Liver (tissue), 8 donors: ENCODE measurements at regions not wholly inside any gene's neighbourhood (a gene's known extent, or its start where the extent isn't known, plus 50 kb on each side); places are given as distances from the start of the nearest gene placed in this dataset.
A peak's percentile ranks its signal among the peaks of the same experiment; 100 is the strongest.

ENCODE experiments used
- DNase-seq: peaks from one replicate; pipeline ENCODE4 v3.0.0-alpha.2; 2017; ENCODE audit warnings: low spot score
- H3K27ac ChIP-seq, 2 donors: one replicate each; pipeline ENCODE4 v1.7.0; 2013; ENCODE audit warnings: inconsistent platforms in 2 of 2, low read length in 2 of 2, control low read depth in 1 of 2, low read depth in 1 of 2, mild to moderate bottlenecking in 1 of 2
- H3K27me3 ChIP-seq, 4 donors: one replicate each; pipeline versions ENCODE4 v1.6.1 to v1.7.0; 2013; ENCODE audit warnings: low read length in 3 of 4, inconsistent platforms in 1 of 4, mild to moderate bottlenecking in 1 of 4, moderate library complexity in 1 of 4; ENCODE audit not compliant: control insufficient read depth in 4 of 4, insufficient read depth in 4 of 4
- H3K36me3 ChIP-seq, 4 donors: one replicate each; pipeline versions ENCODE4 v1.6.1 to v1.7.0; 2013; ENCODE audit warnings: low read length in 3 of 4, mild to moderate bottlenecking in 3 of 4, low read depth in 1 of 4, moderate library complexity in 1 of 4; ENCODE audit not compliant: control insufficient read depth in 4 of 4, insufficient read depth in 3 of 4
- H3K4me1 ChIP-seq, 4 donors: one replicate each; pipeline versions ENCODE4 v1.6.1 to v1.7.0; 2013; ENCODE audit warnings: low read length in 3 of 4, mild to moderate bottlenecking in 3 of 4, moderate library complexity in 1 of 4; ENCODE audit not compliant: control insufficient read depth in 4 of 4, insufficient read depth in 4 of 4
- H3K4me3 ChIP-seq, 3 donors: one replicate each; pipeline versions ENCODE4 v1.6.1 to v1.7.0; 2013; ENCODE audit warnings: low read length in 3 of 3, control low read depth in 1 of 3, low read depth in 1 of 3, mild to moderate bottlenecking in 1 of 3
- H3K9ac ChIP-seq, 2 donors: one replicate each; pipeline ENCODE4 v1.7.0; 2013; ENCODE audit warnings: low read length in 2 of 2, mild to moderate bottlenecking in 2 of 2, moderate library complexity in 2 of 2, control low read depth in 1 of 2, low read depth in 1 of 2
- H3K9me3 ChIP-seq, 4 donors: one replicate each; pipeline versions ENCODE4 v1.6.1 to v1.7.0; 2013; ENCODE audit warnings: low read length in 3 of 4; ENCODE audit not compliant: control insufficient read depth in 4 of 4
- CTCF ChIP-seq: fragments of 150-350 bp; IDR thresholded peaks from 2 replicates; pipeline ENCODE4 v1.5.1; 2017; ENCODE audit warnings: improper control_type of control experiment, low read depth, low read length; ENCODE audit not compliant: missing input control
- EGR1 ChIP-seq, 2 donors: IDR thresholded peaks; 2 replicates each; pipeline ENCODE4 v1.6.1; 2016 to 2018; ENCODE audit warnings: antibody characterized with exemption in 2 of 2, low read depth in 2 of 2
- FOXA1 ChIP-seq: IDR thresholded peaks from 2 replicates; pipeline ENCODE4 v1.6.1; 2016; ENCODE audit warnings: antibody characterized with exemption
- FOXA2 ChIP-seq: IDR thresholded peaks from 2 replicates; pipeline ENCODE4 v1.6.1; 2016; ENCODE audit warnings: antibody characterized with exemption
- HNF4A ChIP-seq, 2 donors: conservative IDR thresholded peaks; 2 replicates each; pipeline ENCODE4 v1.6.1; 2016; ENCODE audit warnings: antibody characterized with exemption in 2 of 2, mild to moderate bottlenecking in 2 of 2
- HNF4G ChIP-seq: IDR thresholded peaks from 2 replicates; pipeline ENCODE4 v1.6.1; 2016; ENCODE audit warnings: antibody characterized with exemption
- JUND ChIP-seq, 2 donors: IDR thresholded peaks; 2 replicates each; pipeline ENCODE4 v1.6.1; 2016; ENCODE audit warnings: antibody characterized with exemption in 2 of 2
- MAX ChIP-seq: IDR thresholded peaks from 2 replicates; pipeline ENCODE4 v1.6.1; 2016; ENCODE audit warnings: antibody characterized with exemption
- NR2F2 ChIP-seq: IDR thresholded peaks from 2 replicates; pipeline ENCODE4 v1.6.1; 2016; ENCODE audit warnings: antibody characterized with exemption
- RAD21 ChIP-seq, 2 donors: IDR thresholded peaks; 2 replicates each; pipeline ENCODE4 v1.6.1; 2016; ENCODE audit warnings: antibody characterized with exemption in 2 of 2, mild to moderate bottlenecking in 2 of 2
- REST ChIP-seq: IDR thresholded peaks from 2 replicates; pipeline ENCODE4 v1.6.1; 2016; ENCODE audit warnings: antibody characterized with exemption, mild to moderate bottlenecking
- RXRA ChIP-seq, 2 donors: IDR thresholded peaks; 2 replicates each; pipeline ENCODE4 v1.6.1; 2017 to 2018; ENCODE audit warnings: antibody characterized with exemption in 2 of 2, mild to moderate bottlenecking in 1 of 2
- SP1 ChIP-seq: IDR thresholded peaks from 2 replicates; pipeline ENCODE4 v1.6.1; 2018; ENCODE audit warnings: antibody characterized with exemption, mild to moderate bottlenecking
- TAF1 ChIP-seq: conservative IDR thresholded peaks from 2 replicates; pipeline ENCODE4 v1.6.1; 2016; ENCODE audit warnings: antibody characterized with exemption, mild to moderate bottlenecking
- ZBTB33 ChIP-seq: IDR thresholded peaks from 2 replicates; pipeline ENCODE4 v1.6.1; 2016; ENCODE audit warnings: antibody characterized with exemption
- WGBS: extraction: QIAGEN DNeasy Blood & Tissue Kit; methylation state at CpG from one replicate; pipeline ENCODE4 v1.1.7; 2013; 5-methylcytosine and 5-hydroxymethylcytosine counted together
- donor health status: healthy.
- donor health status: healthy.
- donor health status: healthy.
- donor health status: healthy.
- donor health status: healthy.

GRCh38 chr12:94872971-94873733, 130.3 kb downstream of the NDUFA12 start:
- 4% methylated on average over 80 of the region's 80 CpGs for WGBS
- Histone ChIP-seq H3K9ac (no peak overlapping the region), H3K36me3 (no peaks in the 10 kb centered on the region), H3K27ac (no peak overlapping the region), H3K9me3 (no peaks in the 10 kb centered on the region), H3K4me3 (peak overlapping the region in 1 of 3 donors; percentile 49), H3K27me3 (peaks cover 0 to 18% (median 2%) of the 10 kb centered on the region in 4 donors), H3K4me1 (peaks cover 0 to 16% (median 7%) of the 10 kb centered on the region in 4 donors)
- no peak for DNase-seq
- TF ChIP-seq CTCF (no peak), FOXA1 (no peak)

- WGBS: 30% methylated on average over 8 of the region's 8 CpGs
Measured at GRCh38 chr12:94872671-94872970, 130.9 kb downstream of the NDUFA12 start.

GRCh38 chr12:94872007-94872653, 131.4 kb downstream of the NDUFA12 start:
- Histone ChIP-seq H3K9me3 (no peaks in the 10 kb centered on the region), H3K9ac (no peak overlapping the region), H3K36me3 (no peaks in the 10 kb centered on the region), H3K27ac (no peak overlapping the region), H3K4me1 (peaks cover 0 to 16% (median 7%) of the 10 kb centered on the region in 4 donors), H3K27me3 (peaks cover 0 to 13% (median 2%) of the 10 kb centered on the region in 4 donors), H3K4me3 (no peak overlapping the region)
- DNase-seq: no peak
- 54% methylated on average over 11 of the region's 11 CpGs for WGBS
- TF ChIP-seq NR2F2: no peak
- no peak for TF ChIP-seq MAX
- no peak for TF ChIP-seq RXRA (IDR thresholded peaks at IDR 0.05)
- TF ChIP-seq JUND (IDR thresholded peaks at IDR 0.05): no peak
- no peak for TF ChIP-seq CTCF
- no peak for TF ChIP-seq TAF1
- no peak for TF ChIP-seq SP1
- TF ChIP-seq REST: no peak
- no peak for TF ChIP-seq HNF4G

More at GRCh38 chr12:94872671-94872970, 130.9 kb downstream of the NDUFA12 start:
- no peak for DNase-seq
- H3K27me3 ChIP-seq: peaks cover 0 to 16% (median 2%) of the 10 kb centered on the region in 4 donors
- no peaks in the 10 kb centered on the region for H3K36me3 ChIP-seq
- TF ChIP-seq RAD21 (IDR thresholded peaks at IDR 0.05) (no peak), HNF4A (conservative IDR thresholded peaks at IDR 0.05) (no peak), EGR1 (IDR thresholded peaks at IDR 0.05; ENCODE audit: low read depth in 2 of 2) (no peak), ZBTB33 (no peak), RXRA (IDR thresholded peaks at IDR 0.05) (no peak), FOXA2 (no peak)
- H3K27ac ChIP-seq: no peak overlapping the region
- H3K9me3 ChIP-seq: no peaks in the 10 kb centered on the region
- H3K4me1 ChIP-seq: peaks cover 0 to 16% (median 7%) of the 10 kb centered on the region in 4 donors
- H3K9ac ChIP-seq: no peak overlapping the region
- no peak overlapping the region for H3K4me3 ChIP-seq
